ENCODE measurements at regions not wholly inside any gene's neighbourhood (a gene's known extent, or its start where the extent isn't known, plus 50 kb on each side); places are given as distances from the start of the nearest gene placed in this dataset.

GRCh38 chr2:121905201-121905600 is 149.8 kb downstream of the TSN start:
- Histone ChIP-seq H3K27me3 (ENCODE audit: control insufficient read depth in 3 of 3, insufficient read depth in 3 of 3, low read length in 3 of 3) (no peaks in the 10 kb centered on the region), H3K4me3 (ENCODE audit: low read depth in 1 of 3, low read length in 3 of 3) (no peak overlapping the region), H3K9me3 (ENCODE audit: control insufficient read depth in 2 of 2, insufficient read depth in 1 of 2, low read depth in 1 of 2, low read length in 1 of 2) (no peaks in the 10 kb centered on the region), H3K4me1 (ENCODE audit: control insufficient read depth in 3 of 3, insufficient read depth in 2 of 3, low read depth in 1 of 3, low read length in 2 of 3) (no peaks in the 10 kb centered on the region), H3K27ac (ENCODE audit: low read depth in 1 of 3, low read length in 2 of 3) (no peak overlapping the region), H3K36me3 (ENCODE audit: control insufficient read depth in 3 of 3, insufficient read depth in 2 of 3, low read depth in 1 of 3, low read length in 3 of 3) (no peaks in the 10 kb centered on the region)
- DNase-seq (no peak), FAIRE-seq (no peak)
- WGBS, 3 donors, result 84 to 87% (median 84%) methylated on average over 7 of the region's 7 CpGs

GRCh38 chr2:121906170-121906569 is 150.7 kb downstream of the TSN start:
- Histone ChIP-seq H3K27me3 (ENCODE audit: control insufficient read depth in 3 of 3, insufficient read depth in 3 of 3, low read length in 3 of 3) (peaks cover 0 to 3% (median 0%) of the 10 kb centered on the region in 3 donors), H3K36me3 (ENCODE audit: control insufficient read depth in 3 of 3, insufficient read depth in 2 of 3, low read depth in 1 of 3, low read length in 3 of 3) (no peaks in the 10 kb centered on the region), H3K27ac (ENCODE audit: low read depth in 1 of 3, low read length in 2 of 3) (no peak overlapping the region), H3K9me3 (ENCODE audit: control insufficient read depth in 2 of 2, insufficient read depth in 1 of 2, low read depth in 1 of 2, low read length in 1 of 2) (no peaks in the 10 kb centered on the region), H3K4me1 (ENCODE audit: control insufficient read depth in 3 of 3, insufficient read depth in 2 of 3, low read depth in 1 of 3, low read length in 2 of 3) (no peaks in the 10 kb centered on the region), H3K4me3 (ENCODE audit: low read depth in 1 of 3, low read length in 3 of 3) (no peak overlapping the region)
- 42 to 77% (median 57%) methylated on average over 11 of the region's 11 CpGs for WGBS, 3 donors
- FAIRE-seq (no peak), DNase-seq (no peak)

- no peak for DNase-seq
- Histone ChIP-seq H3K36me3 (ENCODE audit: control insufficient read depth in 3 of 3, insufficient read depth in 2 of 3, low read depth in 1 of 3, low read length in 3 of 3) (no peaks in the 10 kb centered on the region), H3K9me3 (ENCODE audit: control insufficient read depth in 2 of 2, insufficient read depth in 1 of 2, low read depth in 1 of 2, low read length in 1 of 2) (no peaks in the 10 kb centered on the region), H3K27ac (ENCODE audit: low read depth in 1 of 3, low read length in 2 of 3) (no peak overlapping the region), H3K4me3 (ENCODE audit: low read depth in 1 of 3, low read length in 3 of 3) (no peak overlapping the region), H3K4me1 (ENCODE audit: control insufficient read depth in 3 of 3, insufficient read depth in 2 of 3, low read depth in 1 of 3, low read length in 2 of 3) (no peaks in the 10 kb centered on the region), H3K27me3 (ENCODE audit: control insufficient read depth in 3 of 3, insufficient read depth in 3 of 3, low read length in 3 of 3) (peaks cover 0 to 8% (median 0%) of the 10 kb centered on the region in 3 donors)
- FAIRE-seq, result no peak
- 48 to 65% (median 57%) methylated on average over 10 of the region's 10 CpGs for WGBS, 3 donors
Observed at GRCh38 chr2:121907928-121908327, 152.5 kb downstream of the TSN start.

DNA sequence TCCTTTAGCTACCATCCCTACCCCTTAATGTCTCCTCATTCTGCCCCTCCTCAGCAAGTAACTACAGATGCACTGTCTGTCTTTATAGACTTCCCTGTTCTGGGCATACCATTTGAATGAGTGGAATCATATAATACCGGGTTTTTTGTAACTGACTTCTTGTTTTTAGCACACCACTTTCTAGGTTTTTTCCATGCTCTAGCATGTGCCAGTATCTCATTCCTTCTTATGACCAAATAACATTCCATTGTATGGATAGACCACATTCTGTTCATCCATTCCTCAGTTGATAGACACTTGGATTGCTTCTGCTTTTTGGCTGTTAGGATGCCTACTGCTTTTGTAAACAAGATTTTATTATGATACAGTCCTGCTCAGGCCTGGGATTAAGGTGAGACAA is 154.7 kb downstream of the TSN start:
- H3K27ac ChIP-seq (ENCODE audit: low read depth in 1 of 3, low read length in 2 of 3), result no peak overlapping the region
- no peak for FAIRE-seq
- no peak for DNase-seq
- peaks cover 0 to 8% (median 0%) of the 10 kb centered on the region in 3 donors for H3K27me3 ChIP-seq (ENCODE audit: control insufficient read depth in 3 of 3, insufficient read depth in 3 of 3, low read length in 3 of 3)
- H3K4me3 ChIP-seq (ENCODE audit: low read depth in 1 of 3, low read length in 3 of 3), result no peak overlapping the region
- no peaks in the 10 kb centered on the region for H3K4me1 ChIP-seq (ENCODE audit: control insufficient read depth in 3 of 3, insufficient read depth in 2 of 3, low read depth in 1 of 3, low read length in 2 of 3)
- no peaks in the 10 kb centered on the region for H3K9me3 ChIP-seq (ENCODE audit: control insufficient read depth in 2 of 2, insufficient read depth in 1 of 2, low read depth in 1 of 2, low read length in 1 of 2)
- no peaks in the 10 kb centered on the region for H3K36me3 ChIP-seq (ENCODE audit: control insufficient read depth in 3 of 3, insufficient read depth in 2 of 3, low read depth in 1 of 3, low read length in 3 of 3)
- WGBS, 3 donors, result 61 to 77% (median 68%) methylated on average over 1 of the region's 1 CpG

DNA sequence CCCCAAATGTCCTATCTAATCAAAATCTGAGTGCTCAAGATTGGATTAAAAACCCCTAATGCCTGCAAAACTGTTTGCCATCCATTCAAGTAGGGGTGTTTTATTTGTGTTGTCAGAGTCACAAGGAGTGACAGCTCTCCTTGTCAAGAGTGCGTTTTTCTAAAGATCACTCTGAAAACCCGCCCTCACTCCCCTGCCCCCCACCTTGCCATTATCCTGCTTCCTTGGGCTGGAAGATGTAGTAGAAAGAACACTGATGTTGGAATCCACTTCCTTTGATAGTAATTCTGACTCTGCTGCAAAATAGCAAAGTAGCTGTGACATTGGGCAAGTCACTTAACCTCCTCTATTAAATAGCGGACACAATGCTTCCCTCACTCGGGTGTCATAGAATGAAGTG is 155.6 kb downstream of the TSN start:
- 74 to 87% (median 84%) methylated on average over 4 of the region's 4 CpGs for WGBS, 3 donors
- Histone ChIP-seq H3K4me3 (ENCODE audit: low read depth in 1 of 3, low read length in 3 of 3) (no peak overlapping the region), H3K9me3 (ENCODE audit: control insufficient read depth in 2 of 2, insufficient read depth in 1 of 2, low read depth in 1 of 2, low read length in 1 of 2) (no peaks in the 10 kb centered on the region)

DNA sequence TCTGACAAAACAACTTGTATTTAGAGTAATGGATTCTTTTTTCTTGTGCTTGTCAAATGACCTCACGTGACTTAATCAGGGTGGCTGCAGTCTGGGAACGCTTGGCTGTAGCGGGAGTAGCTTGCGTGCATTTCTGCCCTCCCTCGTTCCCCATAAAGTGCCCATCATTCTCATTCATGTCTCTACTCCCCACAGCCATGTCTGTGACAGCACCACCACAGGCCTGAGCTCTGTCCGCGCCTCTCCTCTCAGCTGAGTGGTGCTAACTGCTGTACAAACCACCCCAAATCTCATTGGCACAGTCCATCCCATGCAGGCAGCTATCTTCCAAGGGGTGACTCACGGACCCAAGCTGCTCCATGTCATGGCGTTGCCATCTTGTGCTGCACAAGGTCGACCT is 161.7 kb downstream of the TSN start:
- no peaks in the 10 kb centered on the region for H3K36me3 ChIP-seq (ENCODE audit: control insufficient read depth in 3 of 3, insufficient read depth in 2 of 3, low read depth in 1 of 3, low read length in 3 of 3)
- H3K4me1 ChIP-seq (ENCODE audit: control insufficient read depth in 3 of 3, insufficient read depth in 2 of 3, low read depth in 1 of 3, low read length in 2 of 3), result no peaks in the 10 kb centered on the region
- no peaks in the 10 kb centered on the region for H3K9me3 ChIP-seq (ENCODE audit: control insufficient read depth in 2 of 2, insufficient read depth in 1 of 2, low read depth in 1 of 2, low read length in 1 of 2)
- no peak for FAIRE-seq
- peaks cover 0 to under 1% (median 0%) of the 10 kb centered on the region in 3 donors for H3K27me3 ChIP-seq (ENCODE audit: control insufficient read depth in 3 of 3, insufficient read depth in 3 of 3, low read length in 3 of 3)
- H3K27ac ChIP-seq (ENCODE audit: low read depth in 1 of 3, low read length in 2 of 3), result no peak overlapping the region
- H3K4me3 ChIP-seq (ENCODE audit: low read depth in 1 of 3, low read length in 3 of 3), result no peak overlapping the region
- 76 to 85% (median 83%) methylated on average over 10 of the region's 10 CpGs for WGBS, 3 donors
- DNase-seq, result no peak

More for the DNA sequence above, 155.6 kb downstream of the TSN start:
- Histone ChIP-seq H3K27me3 (ENCODE audit: control insufficient read depth in 3 of 3, insufficient read depth in 3 of 3, low read length in 3 of 3) (peaks cover 0 to 8% (median 0%) of the 10 kb centered on the region in 3 donors), H3K36me3 (ENCODE audit: control insufficient read depth in 3 of 3, insufficient read depth in 2 of 3, low read depth in 1 of 3, low read length in 3 of 3) (no peaks in the 10 kb centered on the region), H3K4me1 (ENCODE audit: control insufficient read depth in 3 of 3, insufficient read depth in 2 of 3, low read depth in 1 of 3, low read length in 2 of 3) (no peaks in the 10 kb centered on the region), H3K27ac (ENCODE audit: low read depth in 1 of 3, low read length in 2 of 3) (no peak overlapping the region)
- DNase-seq (no peak), FAIRE-seq (no peak)

- DNase-seq (no peak), FAIRE-seq (no peak)
- H3K27ac ChIP-seq (ENCODE audit: low read depth in 1 of 3, low read length in 2 of 3), result no peak overlapping the region
- H3K27me3 ChIP-seq (ENCODE audit: control insufficient read depth in 3 of 3, insufficient read depth in 3 of 3, low read length in 3 of 3), result no peaks in the 10 kb centered on the region
- H3K9me3 ChIP-seq (ENCODE audit: control insufficient read depth in 2 of 2, insufficient read depth in 1 of 2, low read depth in 1 of 2, low read length in 1 of 2), result no peaks in the 10 kb centered on the region
- H3K4me1 ChIP-seq (ENCODE audit: control insufficient read depth in 3 of 3, insufficient read depth in 2 of 3, low read depth in 1 of 3, low read length in 2 of 3), result no peaks in the 10 kb centered on the region
- H3K36me3 ChIP-seq (ENCODE audit: control insufficient read depth in 3 of 3, insufficient read depth in 2 of 3, low read depth in 1 of 3, low read length in 3 of 3), result no peaks in the 10 kb centered on the region
- 76 to 79% (median 76%) methylated on average over 2 of the region's 2 CpGs for WGBS, 3 donors
- H3K4me3 ChIP-seq (ENCODE audit: low read depth in 1 of 3, low read length in 3 of 3), result no peak overlapping the region
Observed at GRCh38 chr2:121918231-121918630, 162.8 kb downstream of the TSN start.

GRCh38 chr2:121919803-121920202 is 164.4 kb downstream of the TSN start:
- WGBS, 3 donors, result 90 to 95% (median 91%) methylated on average over 9 of the region's 9 CpGs
- FAIRE-seq, result no peak
- no peaks in the 10 kb centered on the region for H3K36me3 ChIP-seq (ENCODE audit: control insufficient read depth in 3 of 3, insufficient read depth in 2 of 3, low read depth in 1 of 3, low read length in 3 of 3)
- H3K27ac ChIP-seq (ENCODE audit: low read depth in 1 of 3, low read length in 2 of 3), result no peak overlapping the region
- no peak for DNase-seq
- H3K4me3 ChIP-seq (ENCODE audit: low read depth in 1 of 3, low read length in 3 of 3), result no peak overlapping the region
- no peaks in the 10 kb centered on the region for H3K9me3 ChIP-seq (ENCODE audit: control insufficient read depth in 2 of 2, insufficient read depth in 1 of 2, low read depth in 1 of 2, low read length in 1 of 2)
- H3K4me1 ChIP-seq (ENCODE audit: control insufficient read depth in 3 of 3, insufficient read depth in 2 of 3, low read depth in 1 of 3, low read length in 2 of 3), result no peaks in the 10 kb centered on the region
- no peaks in the 10 kb centered on the region for H3K27me3 ChIP-seq (ENCODE audit: control insufficient read depth in 3 of 3, insufficient read depth in 3 of 3, low read length in 3 of 3)

DNA sequence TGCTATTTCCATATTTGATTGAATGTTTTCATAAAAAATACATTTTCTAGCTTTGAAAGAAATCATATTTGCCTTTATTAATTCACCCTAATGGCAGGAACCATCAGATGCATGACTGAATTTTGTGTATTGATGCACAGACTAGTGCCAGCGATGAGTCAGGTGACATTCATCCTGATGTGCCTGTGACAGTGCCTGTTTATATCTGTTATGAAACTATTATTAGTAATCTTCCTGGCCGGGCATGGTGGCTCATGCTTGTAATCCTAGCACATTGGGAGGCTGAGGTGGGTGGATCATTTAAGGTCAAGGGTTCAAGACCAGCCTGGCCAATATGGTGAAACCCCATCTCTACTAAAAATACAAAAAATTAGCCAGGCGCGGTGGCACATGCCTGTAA is 170.0 kb downstream of the TSN start:
- no peaks in the 10 kb centered on the region for H3K27me3 ChIP-seq (ENCODE audit: control insufficient read depth in 3 of 3, insufficient read depth in 3 of 3, low read length in 3 of 3)
- H3K36me3 ChIP-seq (ENCODE audit: control insufficient read depth in 3 of 3, insufficient read depth in 2 of 3, low read depth in 1 of 3, low read length in 3 of 3), result no peaks in the 10 kb centered on the region
- DNase-seq, result no peak
- H3K4me3 ChIP-seq (ENCODE audit: low read depth in 1 of 3, low read length in 3 of 3), result no peak overlapping the region
- no peak for FAIRE-seq
- no peak overlapping the region for H3K27ac ChIP-seq (ENCODE audit: low read depth in 1 of 3, low read length in 2 of 3)
- 89 to 91% (median 90%) methylated on average over 4 of the region's 4 CpGs for WGBS, 3 donors
- no peaks in the 10 kb centered on the region for H3K4me1 ChIP-seq (ENCODE audit: control insufficient read depth in 3 of 3, insufficient read depth in 2 of 3, low read depth in 1 of 3, low read length in 2 of 3)
- no peaks in the 10 kb centered on the region for H3K9me3 ChIP-seq (ENCODE audit: control insufficient read depth in 2 of 2, insufficient read depth in 1 of 2, low read depth in 1 of 2, low read length in 1 of 2)
